8988T (cell line): ENCODE measurements at regions not wholly inside any gene's neighbourhood (a gene's known extent, or its start where the extent isn't known, plus 50 kb on each side); places are given as distances from the start of the nearest gene placed in this dataset.

ENCODE experiments used
- DNase-seq: peaks from one replicate; pipeline ENCODE4 v3.0.0; 2011

GRCh38 chr7:16045296-16045695 lies 358.8 kb upstream of the MEOX2 start:
- DNase-seq: no peak

GRCh38 chr7:16044645-16045044 lies 358.2 kb upstream of the MEOX2 start:
- no peak for DNase-seq

- DNase-seq: no peak
These were observed 353.9 kb upstream of the MEOX2 start for GRCh38 chr7:16040346-16040745.

- no peak for DNase-seq
These were observed 352.4 kb upstream of the MEOX2 start for GRCh38 chr7:16038906-16039305.

- DNase-seq: no peak
These were observed 348.9 kb upstream of the MEOX2 start for GRCh38 chr7:16035392-16035791.

GRCh38 chr7:16034866-16035265 lies 348.4 kb upstream of the MEOX2 start:
- no peak for DNase-seq

- no peak for DNase-seq
These were observed 347.9 kb upstream of the MEOX2 start for GRCh38 chr7:16034353-16034752.

- DNase-seq: no peak
These were observed 346.8 kb upstream of the MEOX2 start for GRCh38 chr7:16033233-16033632.

- DNase-seq: no peak
These were observed 342.2 kb upstream of the MEOX2 start for GRCh38 chr7:16028636-16029035.

GRCh38 chr7:16028103-16028502 lies 341.6 kb upstream of the MEOX2 start:
- no peak for DNase-seq

GRCh38 chr7:16027396-16027795 lies 340.9 kb upstream of the MEOX2 start:
- no peak for DNase-seq

- no peak for DNase-seq
These were observed 340.0 kb upstream of the MEOX2 start for GRCh38 chr7:16026253-16027020.

- no peak for DNase-seq
These were observed 339.2 kb upstream of the MEOX2 start for GRCh38 chr7:16025696-16026095.

- no peak for DNase-seq
These were observed 337.0 kb upstream of the MEOX2 start for GRCh38 chr7:16023503-16023902.

GRCh38 chr7:16023046-16023445 lies 336.6 kb upstream of the MEOX2 start:
- no peak for DNase-seq

- DNase-seq: no peak
These were observed 335.4 kb upstream of the MEOX2 start for GRCh38 chr7:16021851-16022250.

GRCh38 chr7:16015981-16016380 lies 329.5 kb upstream of the MEOX2 start:
- DNase-seq: no peak

GRCh38 chr7:16014031-16014430 lies 327.5 kb upstream of the MEOX2 start:
- DNase-seq: no peak

GRCh38 chr7:16007911-16008310 lies 321.4 kb upstream of the MEOX2 start:
- DNase-seq: no peak

- no peak for DNase-seq
These were observed 318.2 kb upstream of the MEOX2 start for GRCh38 chr7:16004702-16005101.

- no peak for DNase-seq
These were observed 315.0 kb upstream of the MEOX2 start for GRCh38 chr7:16001477-16001876.

- no peak for DNase-seq
These were observed 312.1 kb upstream of the MEOX2 start for GRCh38 chr7:15998617-15999016.

GRCh38 chr7:15995027-15995426 lies 308.5 kb upstream of the MEOX2 start:
- no peak for DNase-seq

- no peak for DNase-seq
These were observed 302.7 kb upstream of the MEOX2 start for GRCh38 chr7:15989194-15989593.
